ENCODE measurements at regions not wholly inside any gene's neighbourhood (a gene's known extent, or its start where the extent isn't known, plus 50 kb on each side); places are given as distances from the start of the nearest gene placed in this dataset.

DNA sequence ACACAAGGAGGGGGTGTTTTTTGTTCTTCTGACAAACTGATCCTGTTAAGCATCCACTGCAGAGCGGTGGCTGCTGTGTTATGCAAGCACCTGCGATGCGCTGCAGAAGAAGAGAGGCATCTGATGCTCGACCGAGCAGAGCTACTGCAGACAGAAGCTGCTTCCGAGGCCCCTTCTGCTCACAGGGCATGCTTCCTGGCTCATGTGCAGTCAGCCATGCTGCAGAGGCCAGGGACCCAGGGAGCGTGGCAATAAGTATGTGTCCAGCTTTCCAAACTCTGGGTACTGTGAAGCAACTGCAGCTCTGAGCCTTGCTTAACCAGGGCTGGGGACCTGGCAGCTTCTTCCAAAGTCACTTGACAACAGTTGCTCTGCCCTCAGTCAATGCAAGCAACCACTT, 448.6 kb upstream of the RBFOX1 start:
- Mint-ChIP-seq H3K4me1 (ENCODE audit: low read depth, unreplicated experiment) (no peaks in the 10 kb centered on the region), H3K9me3 (ENCODE audit: low read depth, unreplicated experiment) (peaks cover 18% of the 10 kb centered on the region), H3K27me3 (ENCODE audit: unreplicated experiment) (no peaks in the 10 kb centered on the region), H3K36me3 (ENCODE audit: insufficient read depth, unreplicated experiment) (no peaks in the 10 kb centered on the region), H3K4me3 (ENCODE audit: low read depth, unreplicated experiment) (no peak overlapping the region), H3K27ac (ENCODE audit: unreplicated experiment) (no peak overlapping the region)
- TF ChIP-seq, protein P1, sequence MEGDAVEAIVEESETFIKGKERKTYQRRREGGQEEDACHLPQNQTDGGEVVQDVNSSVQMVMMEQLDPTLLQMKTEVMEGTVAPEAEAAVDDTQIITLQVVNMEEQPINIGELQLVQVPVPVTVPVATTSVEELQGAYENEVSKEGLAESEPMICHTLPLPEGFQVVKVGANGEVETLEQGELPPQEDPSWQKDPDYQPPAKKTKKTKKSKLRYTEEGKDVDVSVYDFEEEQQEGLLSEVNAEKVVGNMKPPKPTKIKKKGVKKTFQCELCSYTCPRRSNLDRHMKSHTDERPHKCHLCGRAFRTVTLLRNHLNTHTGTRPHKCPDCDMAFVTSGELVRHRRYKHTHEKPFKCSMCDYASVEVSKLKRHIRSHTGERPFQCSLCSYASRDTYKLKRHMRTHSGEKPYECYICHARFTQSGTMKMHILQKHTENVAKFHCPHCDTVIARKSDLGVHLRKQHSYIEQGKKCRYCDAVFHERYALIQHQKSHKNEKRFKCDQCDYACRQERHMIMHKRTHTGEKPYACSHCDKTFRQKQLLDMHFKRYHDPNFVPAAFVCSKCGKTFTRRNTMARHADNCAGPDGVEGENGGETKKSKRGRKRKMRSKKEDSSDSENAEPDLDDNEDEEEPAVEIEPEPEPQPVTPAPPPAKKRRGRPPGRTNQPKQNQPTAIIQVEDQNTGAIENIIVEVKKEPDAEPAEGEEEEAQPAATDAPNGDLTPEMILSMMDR (IDR thresholded peaks at IDR 0.05; ENCODE audit: unreplicated experiment): no peak
- BruUV-seq (replicated peaks): no TSS peak
- intact Hi-C loops (cut with micrococcal nuclease; ENCODE audit: unreplicated experiment): no loop called here
- CTCF ChIA-PET: no interaction called here
- no peak for DNase-seq

DNA sequence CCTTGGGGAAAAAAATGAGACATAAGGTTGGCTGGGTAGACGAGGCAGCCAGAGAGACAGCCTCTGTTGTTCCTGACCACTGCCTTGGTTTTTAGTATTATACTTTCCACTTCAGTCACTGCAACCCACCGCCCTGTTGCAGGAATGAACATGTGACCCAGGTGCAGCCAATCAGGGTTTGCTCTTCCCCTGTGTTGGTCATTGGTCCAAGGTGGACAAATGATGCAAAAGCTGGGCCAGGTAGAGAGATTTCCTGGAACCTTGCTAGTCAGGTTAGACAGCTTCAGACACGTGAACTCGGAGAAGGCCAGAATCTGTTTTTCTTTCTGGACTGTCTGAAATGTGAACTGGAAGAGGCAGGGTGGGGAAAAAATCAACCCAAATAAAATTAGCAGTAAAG, 452.4 kb upstream of the RBFOX1 start:
- no TSS peak for BruUV-seq (replicated peaks)
- Mint-ChIP-seq H3K4me3 (ENCODE audit: low read depth, unreplicated experiment) (no peak overlapping the region), H3K27me3 (ENCODE audit: unreplicated experiment) (no peaks in the 10 kb centered on the region), H3K36me3 (ENCODE audit: insufficient read depth, unreplicated experiment) (no peaks in the 10 kb centered on the region), H3K27ac (ENCODE audit: unreplicated experiment) (no peak overlapping the region), H3K9me3 (ENCODE audit: low read depth, unreplicated experiment) (peaks cover 18% of the 10 kb centered on the region), H3K4me1 (ENCODE audit: low read depth, unreplicated experiment) (no peaks in the 10 kb centered on the region)
- intact Hi-C loops (cut with micrococcal nuclease; ENCODE audit: unreplicated experiment): no loop called here
- CTCF ChIA-PET: no interaction called here
- DNase-seq: no peak
- TF ChIP-seq, protein P1 (IDR thresholded peaks at IDR 0.05; ENCODE audit: unreplicated experiment): no peak

DNA sequence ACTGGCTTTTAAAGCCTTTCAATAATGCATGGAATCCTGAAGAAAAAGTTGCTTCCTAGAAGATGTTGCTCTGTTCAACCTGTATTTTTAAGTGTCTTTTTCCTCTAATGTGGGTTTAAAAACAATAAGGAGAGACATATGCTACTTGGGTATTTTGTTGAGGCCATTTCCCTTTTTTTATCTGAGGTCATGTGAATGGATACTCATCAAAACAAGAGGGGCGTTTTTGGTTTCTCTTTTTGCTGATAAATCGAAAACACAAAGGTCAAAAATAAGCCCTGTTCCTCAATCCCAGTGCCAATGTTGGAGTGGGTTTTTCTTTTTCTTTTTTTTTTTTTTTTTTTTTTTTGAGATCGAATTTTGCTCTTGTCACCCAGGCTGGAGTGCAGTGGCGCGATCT, 468.0 kb upstream of the RBFOX1 start:
- CTCF ChIA-PET: no interaction called here
- Mint-ChIP-seq H3K27me3 (ENCODE audit: unreplicated experiment) (no peaks in the 10 kb centered on the region), H3K36me3 (ENCODE audit: insufficient read depth, unreplicated experiment) (no peaks in the 10 kb centered on the region), H3K9me3 (ENCODE audit: low read depth, unreplicated experiment) (peaks cover 20% of the 10 kb centered on the region), H3K4me1 (ENCODE audit: low read depth, unreplicated experiment) (no peaks in the 10 kb centered on the region), H3K27ac (ENCODE audit: unreplicated experiment) (no peak overlapping the region), H3K4me3 (ENCODE audit: low read depth, unreplicated experiment) (no peak overlapping the region)
- no peak for DNase-seq
- TF ChIP-seq, protein P1 (IDR thresholded peaks at IDR 0.05; ENCODE audit: unreplicated experiment): no peak
- intact Hi-C loops (cut with micrococcal nuclease; ENCODE audit: unreplicated experiment): no loop called here
- no TSS peak for BruUV-seq (replicated peaks)

DNA sequence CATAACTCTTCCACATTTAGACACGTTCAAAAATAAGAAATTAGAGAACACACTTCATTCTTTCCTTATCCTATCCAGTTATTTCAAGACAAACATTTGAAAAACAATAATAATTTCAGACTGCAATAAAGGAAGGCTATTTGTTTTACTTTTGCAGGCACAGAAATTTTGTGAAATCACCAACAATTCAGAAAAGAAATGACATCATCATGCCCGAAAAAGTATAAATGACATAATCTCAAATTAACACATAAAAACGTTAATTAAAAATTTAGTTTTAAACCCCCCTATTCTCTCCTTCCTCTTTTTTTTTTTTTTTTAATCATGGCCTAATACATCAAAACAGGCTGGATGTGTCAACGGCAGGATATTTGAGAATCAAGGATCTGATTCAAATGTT, 468.4 kb upstream of the RBFOX1 start:
- no peak for DNase-seq
- Mint-ChIP-seq H3K9me3 (ENCODE audit: low read depth, unreplicated experiment) (peaks cover 23% of the 10 kb centered on the region), H3K4me3 (ENCODE audit: low read depth, unreplicated experiment) (no peak overlapping the region), H3K27ac (ENCODE audit: unreplicated experiment) (no peak overlapping the region), H3K36me3 (ENCODE audit: insufficient read depth, unreplicated experiment) (no peaks in the 10 kb centered on the region), H3K4me1 (ENCODE audit: low read depth, unreplicated experiment) (no peaks in the 10 kb centered on the region), H3K27me3 (ENCODE audit: unreplicated experiment) (no peaks in the 10 kb centered on the region)
- TF ChIP-seq, protein P1 (IDR thresholded peaks at IDR 0.05; ENCODE audit: unreplicated experiment): no peak
- CTCF ChIA-PET: no interaction called here
- intact Hi-C loops (cut with micrococcal nuclease; ENCODE audit: unreplicated experiment): no loop called here
- no TSS peak for BruUV-seq (replicated peaks)

DNA sequence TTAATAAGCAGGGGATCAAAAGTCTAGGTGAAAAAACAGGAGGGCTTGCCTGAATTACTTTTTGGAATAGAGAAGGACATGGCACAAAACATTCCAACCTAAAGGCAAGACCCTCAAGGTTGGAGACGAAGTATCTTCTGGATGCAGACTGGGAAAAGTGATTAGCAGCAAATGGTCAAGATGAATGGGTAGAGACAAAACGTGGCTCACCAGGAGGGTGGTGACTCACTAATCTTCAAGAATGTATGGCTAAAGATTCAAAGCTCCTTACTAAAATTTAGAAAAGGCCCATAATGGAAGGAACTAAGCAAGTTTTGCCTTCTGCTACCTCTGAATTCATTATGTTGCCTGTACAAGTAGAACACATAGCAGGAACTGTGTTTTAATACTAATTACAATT, 469.5 kb upstream of the RBFOX1 start:
- DNase-seq: no peak
- CTCF ChIA-PET: no interaction called here
- Mint-ChIP-seq H3K4me1 (ENCODE audit: low read depth, unreplicated experiment) (no peaks in the 10 kb centered on the region), H3K27me3 (ENCODE audit: unreplicated experiment) (no peaks in the 10 kb centered on the region), H3K9me3 (ENCODE audit: low read depth, unreplicated experiment) (peaks cover 21% of the 10 kb centered on the region), H3K4me3 (ENCODE audit: low read depth, unreplicated experiment) (no peak overlapping the region), H3K36me3 (ENCODE audit: insufficient read depth, unreplicated experiment) (no peaks in the 10 kb centered on the region), H3K27ac (ENCODE audit: unreplicated experiment) (no peak overlapping the region)
- TF ChIP-seq, protein P1 (IDR thresholded peaks at IDR 0.05; ENCODE audit: unreplicated experiment): no peak
- no TSS peak for BruUV-seq (replicated peaks)
- intact Hi-C loops (cut with micrococcal nuclease; ENCODE audit: unreplicated experiment): no loop called here

Data from Calu3 (cell line).